Heart left ventricle (tissue), 13 donors: ENCODE measurements at regions not wholly inside any gene's neighbourhood (a gene's known extent, or its start where the extent isn't known, plus 50 kb on each side); places are given as distances from the start of the nearest gene placed in this dataset.

Experiments used
- CTCF ChIP-seq, 12 donors: fragments of 200-600 bp; sonication (generic) in 4 of 12; IDR thresholded peaks; one replicate each; pipeline versions ENCODE4 v1.5.0 to v1.8.0; 2018 to 2022; ENCODE audit warnings: antibody characterized with exemption in 12 of 12, mild to moderate bottlenecking in 5 of 12
- POLR2A ChIP-seq, 2 donors: fragments of 450-650 bp; IDR thresholded peaks; one replicate each; pipeline ENCODE4 v1.6.1; 2017; ENCODE audit warnings: antibody characterized with exemption in 2 of 2, mild to moderate bottlenecking in 2 of 2, moderate library complexity in 2 of 2
- donor health status: ischemic (EF 13 %, LVEDD 7.1; RV severe dilation, severe dysfunction).
- donor health status: DM: no; HTN: yes; CAD: no.
- donor health status: DM: no; HTN: no; CAD: no.
- donor health status: ischemic (EF 25% LVEDD 6.9; RV normal size, moderate dysfunction).
- donor health status: ischemic (EF 25% LVEDD 5.7; RV mildly dilated, moderate dysfunction).
- donor health status: ischemic (EF 35%, LVEDD 5.7; RV mildly dilated, moderate dysfunction).
- donor health status: nonischemic (EF 11% LVEDD 7.7; RV severe dilation, severe dysfunction).
- donor health status: DM: yes; HTN: yes; CAD: no.
- donor health status: PGD.
- donor health status: ischemic (EF 29% LVEDD 5.4; RV normal size, mild dysfunction).
- donor health status: nonischemic (EF 23%, LVEDD 6.1; RV moderate dilation, normal function).

DNA sequence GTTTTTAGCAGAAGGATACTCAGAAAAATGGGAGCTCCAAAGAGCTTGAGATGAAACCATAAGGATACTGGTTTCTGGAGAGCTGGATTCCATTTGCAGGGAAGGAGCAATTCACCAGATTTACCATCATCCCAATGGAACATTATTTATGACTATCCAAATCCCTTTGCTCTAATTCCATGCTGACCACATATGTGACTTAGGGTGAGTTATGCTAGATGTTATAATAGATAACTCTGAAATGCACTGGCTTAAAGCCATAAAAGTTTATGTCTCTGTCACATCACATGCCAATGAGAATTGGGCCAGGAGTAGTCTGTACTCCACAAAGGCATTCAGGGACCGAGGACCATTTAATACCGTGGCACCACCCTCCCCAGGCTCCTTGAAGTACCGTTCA, 185.2 kb downstream of the SKIDA1 start:
- TF ChIP-seq CTCF (IDR thresholded peaks at IDR 0.05) = no peak
- no peak for TF ChIP-seq POLR2A (IDR thresholded peaks at IDR 0.05)
